GM23338 (cell line): ENCODE measurements at regions not wholly inside any gene's neighbourhood (a gene's known extent, or its start where the extent isn't known, plus 50 kb on each side); places are given as distances from the start of the nearest gene placed in this dataset.

ENCODE experiments used
- ATAC-seq: fragments of 200-7000 bp; cut with Tn5 transposase; 3 replicates; pipeline ENCODE4 v1.9.1; 2020
- DNase-seq: peaks from one replicate; pipeline ENCODE4 v3.0.0-alpha.2; 2015; ENCODE audit warnings: low spot score
- H2AFZ ChIP-seq: fragments of 200-600 bp; sonication (generic); 2 replicates; pipeline ENCODE4 v1.8.0; 2016; ENCODE audit warnings: antibody characterized with exemption, mild to moderate bottlenecking, moderate library complexity
- H3F3A ChIP-seq: fragments of 200-600 bp; sonication (generic); replicated peaks from 2 replicates; pipeline ENCODE4 v1.8.0; 2017; ENCODE audit warnings: antibody characterized with exemption, mixed run types, low read depth
- H3K27ac ChIP-seq: fragments of 200-600 bp; sonication (generic); 2 replicates; pipeline ENCODE4 v1.6.1; 2016; ENCODE audit warnings: low read depth
- H3K27me3 ChIP-seq: fragments of 200-600 bp; sonication (generic); 2 replicates; pipeline ENCODE4 v1.8.0; 2016; ENCODE audit warnings: mild to moderate bottlenecking, mixed run types, moderate library complexity; ENCODE audit not compliant: insufficient read depth
- H3K36me3 ChIP-seq: fragments of 200-600 bp; sonication (generic); 2 replicates; pipeline ENCODE4 v1.8.0; 2016; ENCODE audit warnings: mild to moderate bottlenecking; ENCODE audit not compliant: insufficient read depth
- H3K4me1 ChIP-seq: fragments of 200-600 bp; sonication (generic); 2 replicates; pipeline ENCODE4 v1.8.0; 2016; ENCODE audit warnings: mild to moderate bottlenecking, moderate library complexity; ENCODE audit not compliant: insufficient read depth
- H3K4me2 ChIP-seq: fragments of 200-600 bp; sonication (generic); 2 replicates; pipeline ENCODE4 v1.7.1; 2017; ENCODE audit warnings: mixed run types
- H3K4me3 ChIP-seq: fragments of 200-600 bp; sonication (generic); 2 replicates; pipeline ENCODE4 v1.6.1; 2016; ENCODE audit warnings: mixed run types
- H3K79me2 ChIP-seq: fragments of 200-600 bp; sonication (generic); replicated peaks from 2 replicates; pipeline ENCODE4 v1.8.0; 2017; ENCODE audit warnings: mild to moderate bottlenecking; ENCODE audit not compliant: insufficient read depth
- H3K9me2 ChIP-seq: fragments of 200-600 bp; sonication (generic); 2 replicates; pipeline ENCODE4 v1.8.0; 2017; ENCODE audit not compliant: insufficient read depth
- H4K20me1 ChIP-seq: fragments of 200-600 bp; sonication (generic); replicated peaks from 2 replicates; pipeline ENCODE4 v1.8.0; 2017; ENCODE audit warnings: mild to moderate bottlenecking; ENCODE audit not compliant: insufficient read depth
- H3K27ac Mint-ChIP-seq: 2 replicates; pipeline ENCODE4 v1.8.0; 2020; ENCODE audit warnings: inconsistent platforms, mild to moderate bottlenecking, moderate library complexity, mixed read lengths
- H3K27me3 Mint-ChIP-seq: 3 replicates; pipeline ENCODE4 v1.8.0; 2022; ENCODE audit warnings: low read depth, mild to moderate bottlenecking, moderate library complexity, mixed read lengths, inconsistent platforms; ENCODE audit not compliant: insufficient read depth, poor library complexity
- H3K36me3 Mint-ChIP-seq: 3 replicates; pipeline ENCODE4 v1.8.0; 2021; ENCODE audit warnings: low read depth, mild to moderate bottlenecking, inconsistent platforms, moderate library complexity, mixed read lengths
- H3K4me1 Mint-ChIP-seq: 3 replicates; pipeline ENCODE4 v1.8.0; 2020; ENCODE audit warnings: mild to moderate bottlenecking, inconsistent platforms, mixed read lengths
- H3K4me3 Mint-ChIP-seq: 3 replicates; pipeline ENCODE4 v1.8.0; 2021; ENCODE audit warnings: moderate library complexity, mild to moderate bottlenecking, inconsistent platforms, mixed read lengths
- H3K9me3 Mint-ChIP-seq: 3 replicates; pipeline ENCODE4 v1.8.0; 2020; ENCODE audit warnings: moderate library complexity, mild to moderate bottlenecking, inconsistent platforms, mixed read lengths
- CREB1 ChIP-seq: fragments of 250-450 bp; sonication (Bioruptor Pico); IDR thresholded peaks from 2 replicates; pipeline ENCODE4 v1.5.0; 2020; ENCODE audit warnings: low read depth, mild to moderate bottlenecking, moderate library complexity
- CTCF ChIP-seq, 2 experiments: fragments of 200-600 bp in 1 of 2; sonication (generic) in 1 of 2; conservative IDR thresholded peaks; 2 replicates each; pipeline versions ENCODE4 v1.5.1 to v1.6.1; 2016 to 2017; ENCODE audit warnings: antibody characterized with exemption in 2 of 2, low read depth in 2 of 2, mild to moderate bottlenecking in 2 of 2, moderate library complexity in 1 of 2
- ETS1 ChIP-seq: IDR thresholded peaks from 2 replicates; pipeline ENCODE4 v1.6.1; 2016; ENCODE audit warnings: antibody characterized with exemption
- EZH2 ChIP-seq: fragments of 200-600 bp; sonication (generic); IDR thresholded peaks from one replicate; pipeline ENCODE4 v1.8.0; 2017; ENCODE audit warnings: antibody characterized with exemption, mild to moderate bottlenecking, low read depth; ENCODE audit not compliant: unreplicated experiment
- EZH2phosphoT487 ChIP-seq: fragments of 200-600 bp; sonication (generic); IDR thresholded peaks from one replicate; pipeline ENCODE4 v1.8.1; 2018; ENCODE audit warnings: antibody characterized with exemption; ENCODE audit not compliant: unreplicated experiment
- JUNB ChIP-seq: IDR thresholded peaks from one replicate; pipeline ENCODE4 v1.6.1; 2016; ENCODE audit warnings: antibody characterized with exemption; ENCODE audit not compliant: unreplicated experiment
- NANOG ChIP-seq: IDR thresholded peaks from 2 replicates; pipeline ENCODE4 v1.6.1; 2016; ENCODE audit warnings: antibody characterized with exemption, borderline replicate concordance
- POLR2AphosphoS5 ChIP-seq: IDR thresholded peaks from 2 replicates; pipeline ENCODE4 v1.6.1; 2016; ENCODE audit warnings: antibody characterized with exemption, low read depth
- REST ChIP-seq: IDR thresholded peaks from one replicate; pipeline ENCODE4 v1.6.1; 2018; ENCODE audit warnings: antibody characterized with exemption; ENCODE audit not compliant: unreplicated experiment
- ZNF114 ChIP-seq: fragments of 250-450 bp; sonication (Bioruptor Pico); IDR thresholded peaks from 2 replicates; pipeline ENCODE4 v1.5.0; 2020; ENCODE audit warnings: mild to moderate bottlenecking, moderate library complexity
- ZNF331 ChIP-seq: fragments of 250-450 bp; sonication (Bioruptor Pico); IDR thresholded peaks from 2 replicates; pipeline ENCODE4 v1.5.0; 2020; ENCODE audit warnings: low read depth, mild to moderate bottlenecking, moderate library complexity
- ZNF462 ChIP-seq: fragments of 250-450 bp; sonication (Bioruptor Pico); IDR thresholded peaks from 2 replicates; pipeline ENCODE4 v1.5.0; 2020; ENCODE audit warnings: mild to moderate bottlenecking, moderate library complexity

GRCh38 chr2:83689402-83689801 is 769.7 kb downstream of the SUCLG1 start (continued):
- TF ChIP-seq ETS1, result no peak

- no peak overlapping the region for H3K27ac Mint-ChIP-seq
- H3K9me3 Mint-ChIP-seq, result peaks cover 2% of the 10 kb centered on the region; the same call in 1 of the 3 replicates
- no peaks in the 10 kb centered on the region for H3K36me3 ChIP-seq
- ATAC-seq (no peak), DNase-seq (no peak)
- no peaks in the 10 kb centered on the region for H4K20me1 ChIP-seq
- no peak overlapping the region for H2AFZ ChIP-seq
- no peaks in the 10 kb centered on the region for H3K36me3 Mint-ChIP-seq
- no peak overlapping the region for H3K4me2 ChIP-seq
- no peaks in the 10 kb centered on the region for H3K27me3 ChIP-seq
- H3F3A ChIP-seq, result no peaks in the 10 kb centered on the region
- no peak overlapping the region for H3K27ac ChIP-seq
- H3K9me2 ChIP-seq, result no peaks in the 10 kb centered on the region
- no peak overlapping the region for H3K4me3 Mint-ChIP-seq
- H3K79me2 ChIP-seq, result no peaks in the 10 kb centered on the region
- no peaks in the 10 kb centered on the region for H3K4me1 Mint-ChIP-seq
- no peak overlapping the region for H3K4me3 ChIP-seq
- no peaks in the 10 kb centered on the region for H3K4me1 ChIP-seq
- no peaks in the 10 kb centered on the region for H3K27me3 Mint-ChIP-seq
- no peak for TF ChIP-seq ETS1
- no peak for TF ChIP-seq REST
- TF ChIP-seq CREB1, result no peak
- TF ChIP-seq JUNB, result no peak
- TF ChIP-seq POLR2AphosphoS5, result no peak
- TF ChIP-seq ZNF462 (CRISPR knock-in tag), result no peak
- no peak for TF ChIP-seq CTCF (conservative IDR thresholded peaks at IDR 0.05; ENCODE audit: low read depth in 2 of 2)
- no peak for TF ChIP-seq EZH2
- no peak for TF ChIP-seq ZNF114 (CRISPR knock-in tag)
- no peak for TF ChIP-seq ZNF331 (CRISPR knock-in tag)
- TF ChIP-seq NANOG, result no peak
- no peak for TF ChIP-seq EZH2phosphoT487
Observed at GRCh38 chr2:83686863-83687262, 772.2 kb downstream of the SUCLG1 start.
